OCI-LY3 (cell line): ENCODE measurements at regions not wholly inside any gene's neighbourhood (a gene's known extent, or its start where the extent isn't known, plus 50 kb on each side); places are given as distances from the start of the nearest gene placed in this dataset.

Source experiments
- CTCF ChIP-seq: fragments of 200-600, 300-600 bp; sonication (generic); IDR thresholded peaks from 2 replicates; pipeline ENCODE4 v1.5.1; 2014; ENCODE audit warnings: antibody characterized with exemption, low read length, low read depth
- EZH2phosphoT487 ChIP-seq: fragments of 200-600 bp; shearing (Covaris generic); IDR thresholded peaks from 2 replicates; pipeline ENCODE4 v1.6.1; 2018; ENCODE audit warnings: antibody characterized with exemption, mixed run types, low read depth

- TF ChIP-seq CTCF (no peak), EZH2phosphoT487 (no peak)
These were observed 359.5 kb upstream of the C11orf87 start for GRCh38 chr11:109062445-109062844.
